Peyer's patch (tissue), 4 donors: ENCODE measurements at regions not wholly inside any gene's neighbourhood (a gene's known extent, or its start where the extent isn't known, plus 50 kb on each side); places are given as distances from the start of the nearest gene placed in this dataset.

Source experiments
- DNase-seq, 3 donors: peaks; one replicate each; pipeline ENCODE4 v3.0.0-alpha.2; 2017 to 2019
- H3K27ac ChIP-seq, 4 donors: fragments of 200-600 bp; sonication (generic); one replicate each; pipeline ENCODE4 v1.5.1; 2016 to 2019
- H3K27me3 ChIP-seq, 2 donors: fragments of 200-600 bp; sonication (generic); one replicate each; pipeline ENCODE4 v1.5.1; 2019
- H3K36me3 ChIP-seq, 3 donors: fragments of 200-600 bp; sonication (generic); one replicate each; pipeline ENCODE4 v1.5.1; 2016 to 2019
- H3K4me1 ChIP-seq, 4 donors: fragments of 200-600 bp; sonication (generic); one replicate each; pipeline ENCODE4 v1.5.1; 2016 to 2019
- H3K4me3 ChIP-seq, 4 donors: fragments of 200-600 bp; sonication (generic); 1 replicate in 3 of 4; 2 replicates in 1 of 4; pipeline ENCODE4 v1.5.1; 2016 to 2019; ENCODE audit warnings: mild to moderate bottlenecking in 1 of 4
- H3K9me3 ChIP-seq, 4 donors: fragments of 200-600 bp; sonication (generic); one replicate each; pipeline ENCODE4 v1.5.1; 2016 to 2019; ENCODE audit warnings: mild to moderate bottlenecking in 1 of 4
- CTCF ChIP-seq, 6 experiments: fragments of 450-650 bp in 4 of 6; fragments of 200-600 bp in 2 of 6; sonication (generic) in 1 of 6; IDR thresholded peaks; one replicate each; pipeline ENCODE4 v1.5.1; 2017 to 2019; ENCODE audit warnings: antibody characterized with exemption in 6 of 6, mild to moderate bottlenecking in 3 of 6, moderate library complexity in 1 of 6
- POLR2A ChIP-seq, 2 donors: fragments of 450-650 bp; IDR thresholded peaks; one replicate each; pipeline ENCODE4 v1.5.1; 2017; ENCODE audit warnings: antibody characterized with exemption in 2 of 2, mild to moderate bottlenecking in 2 of 2, moderate library complexity in 2 of 2

- no peak for TF ChIP-seq POLR2A (IDR thresholded peaks at IDR 0.05)
- no peak for TF ChIP-seq CTCF (IDR thresholded peaks at IDR 0.05)
- no peak overlapping the region for H3K27ac ChIP-seq
- no peaks in the 10 kb centered on the region for H3K36me3 ChIP-seq
- H3K4me1 ChIP-seq = no peaks in the 10 kb centered on the region
- H3K27me3 ChIP-seq = no peaks in the 10 kb centered on the region
- no peaks in the 10 kb centered on the region for H3K9me3 ChIP-seq
- DNase-seq = no peak
- no peak overlapping the region for H3K4me3 ChIP-seq
Measured at GRCh38 chr9:115220319-115221005, 102.5 kb upstream of the TNC start.

GRCh38 chr9:115223471-115223870 lies 105.5 kb upstream of the TNC start:
- DNase-seq = no peak
- H3K4me1 ChIP-seq = no peaks in the 10 kb centered on the region
- H3K9me3 ChIP-seq = no peaks in the 10 kb centered on the region
- no peak overlapping the region for H3K4me3 ChIP-seq
- H3K27me3 ChIP-seq = no peaks in the 10 kb centered on the region
- H3K27ac ChIP-seq = no peak overlapping the region
- no peaks in the 10 kb centered on the region for H3K36me3 ChIP-seq
- TF ChIP-seq POLR2A (IDR thresholded peaks at IDR 0.05) = no peak
- TF ChIP-seq CTCF (IDR thresholded peaks at IDR 0.05) = no peak

GRCh38 chr9:115225459-115226116 lies 107.6 kb upstream of the TNC start:
- no peak overlapping the region for H3K4me3 ChIP-seq
- H3K27ac ChIP-seq = no peak overlapping the region
- H3K36me3 ChIP-seq = no peaks in the 10 kb centered on the region
- DNase-seq = no peak
- H3K4me1 ChIP-seq = no peaks in the 10 kb centered on the region
- no peak for TF ChIP-seq POLR2A (IDR thresholded peaks at IDR 0.05)
- no peak for TF ChIP-seq CTCF (IDR thresholded peaks at IDR 0.05)
- no peaks in the 10 kb centered on the region for H3K9me3 ChIP-seq
- no peaks in the 10 kb centered on the region for H3K27me3 ChIP-seq

GRCh38 chr9:115226152-115226551 lies 108.2 kb upstream of the TNC start:
- no peak for DNase-seq
- Histone ChIP-seq H3K4me3 (no peak overlapping the region), H3K9me3 (no peaks in the 10 kb centered on the region), H3K27ac (no peak overlapping the region), H3K4me1 (no peaks in the 10 kb centered on the region), H3K27me3 (no peaks in the 10 kb centered on the region), H3K36me3 (no peaks in the 10 kb centered on the region)
- no peak for TF ChIP-seq POLR2A (IDR thresholded peaks at IDR 0.05)
- TF ChIP-seq CTCF (IDR thresholded peaks at IDR 0.05) = peak in 1 of 6 experiments; percentile 8

GRCh38 chr9:115229496-115229895 lies 111.5 kb upstream of the TNC start:
- TF ChIP-seq CTCF (IDR thresholded peaks at IDR 0.05) (no peak), POLR2A (IDR thresholded peaks at IDR 0.05) (no peak)
- Histone ChIP-seq H3K4me1 (no peaks in the 10 kb centered on the region), H3K36me3 (no peaks in the 10 kb centered on the region), H3K27ac (no peak overlapping the region), H3K27me3 (no peaks in the 10 kb centered on the region), H3K4me3 (no peak overlapping the region), H3K9me3 (no peaks in the 10 kb centered on the region)
- DNase-seq = no peak
